K562 (cell line): ENCODE measurements at regions not wholly inside any gene's neighbourhood (a gene's known extent, or its start where the extent isn't known, plus 50 kb on each side); places are given as distances from the start of the nearest gene placed in this dataset.

ENCODE experiments used
- GMEB1 ChIP-seq: fragments of 250-450 bp; sonication (Bioruptor Pico); IDR thresholded peaks from 2 replicates; pipeline ENCODE4 v1.4.0; 2020; ENCODE audit warnings: mild to moderate bottlenecking
- NRF1 ChIP-seq, 2 experiments: fragments of 450-650 bp; IDR thresholded peaks in 1 of 2; conservative IDR thresholded peaks in 1 of 2; 2 replicates each; pipeline ENCODE4 v1.6.1; 2014; ENCODE audit warnings: mild to moderate bottlenecking in 2 of 2
- SMARCC2 ChIP-seq: fragments of 450-650 bp; IDR thresholded peaks from 2 replicates; pipeline ENCODE4 v1.6.1; 2017; ENCODE audit warnings: antibody characterized with exemption, moderate library complexity, mild to moderate bottlenecking, low read depth
- TAF1 ChIP-seq: IDR thresholded peaks from 2 replicates; pipeline ENCODE4 v1.6.1; 2011; ENCODE audit warnings: mild to moderate bottlenecking, low read length, moderate library complexity; ENCODE audit not compliant: insufficient read depth, control insufficient read depth, severe bottlenecking; ENCODE audit errors: extremely low read depth
- TF ChIP-seq, protein P1 (sequence below): fragments of 450-650 bp; conservative IDR thresholded peaks from 2 replicates; pipeline ENCODE4 v1.6.1; 2016; ENCODE audit warnings: missing genetic modification characterization, low read depth, mild to moderate bottlenecking, control low read depth, missing compliant biosample characterization

GRCh38 chr13:66036636-66037035 is 1193.5 kb downstream of the PCDH9 start:
- TF ChIP-seq GMEB1 (CRISPR knock-in tag): no peak
- TF ChIP-seq SMARCC2: no peak
- no peak for TF ChIP-seq TAF1
- no peak for TF ChIP-seq NRF1 (conservative IDR thresholded peaks at IDR 0.05 in 1 of 2, IDR thresholded peaks at IDR 0.05 in 1 of 2)
- TF ChIP-seq, protein P1, sequence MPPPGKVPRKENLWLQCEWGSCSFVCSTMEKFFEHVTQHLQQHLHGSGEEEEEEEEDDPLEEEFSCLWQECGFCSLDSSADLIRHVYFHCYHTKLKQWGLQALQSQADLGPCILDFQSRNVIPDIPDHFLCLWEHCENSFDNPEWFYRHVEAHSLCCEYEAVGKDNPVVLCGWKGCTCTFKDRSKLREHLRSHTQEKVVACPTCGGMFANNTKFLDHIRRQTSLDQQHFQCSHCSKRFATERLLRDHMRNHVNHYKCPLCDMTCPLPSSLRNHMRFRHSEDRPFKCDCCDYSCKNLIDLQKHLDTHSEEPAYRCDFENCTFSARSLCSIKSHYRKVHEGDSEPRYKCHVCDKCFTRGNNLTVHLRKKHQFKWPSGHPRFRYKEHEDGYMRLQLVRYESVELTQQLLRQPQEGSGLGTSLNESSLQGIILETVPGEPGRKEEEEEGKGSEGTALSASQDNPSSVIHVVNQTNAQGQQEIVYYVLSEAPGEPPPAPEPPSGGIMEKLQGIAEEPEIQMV (tag): no peak
